ENCODE measurements at regions not wholly inside any gene's neighbourhood (a gene's known extent, or its start where the extent isn't known, plus 50 kb on each side); places are given as distances from the start of the nearest gene placed in this dataset.

DNA sequence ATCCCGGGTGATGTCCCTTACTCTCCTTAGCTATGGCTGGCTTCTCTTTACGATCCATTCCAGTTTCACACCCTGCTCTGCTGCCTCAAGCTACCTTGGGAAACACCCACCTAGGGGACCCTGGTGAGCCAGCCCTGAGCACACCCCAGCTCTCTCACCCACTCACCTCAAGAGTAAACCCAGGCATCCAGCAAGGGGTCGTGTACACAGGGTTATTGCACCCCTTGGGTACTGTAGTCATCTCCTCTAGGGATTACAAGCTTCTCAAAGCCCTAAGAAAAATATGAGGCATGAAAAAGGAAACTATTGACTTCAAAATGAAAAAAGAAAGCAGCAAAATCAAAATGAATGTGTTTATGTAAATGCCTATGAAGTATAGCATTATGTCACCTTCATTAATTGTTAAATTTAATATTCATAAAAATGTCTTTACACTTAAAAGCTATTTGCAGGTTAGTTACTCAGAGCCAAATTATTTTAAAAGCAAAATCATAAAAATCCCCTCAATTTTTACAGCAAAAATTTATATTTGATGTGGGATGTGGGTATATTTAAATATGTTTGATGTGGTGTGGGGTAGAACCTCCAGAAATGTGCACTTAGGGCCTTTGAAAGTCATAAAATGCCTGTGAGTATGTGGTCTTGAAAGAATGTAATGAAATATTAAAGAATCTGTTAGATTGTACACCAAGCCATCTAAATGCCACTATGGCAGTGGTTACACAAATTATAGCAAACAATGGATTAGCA, 190.3 kb downstream of the C1orf94 start:
- no peak for TF ChIP-seq MAFK (IDR thresholded peaks at IDR 0.05; ENCODE audit: partially characterized antibody)
- TF ChIP-seq, protein P1, sequence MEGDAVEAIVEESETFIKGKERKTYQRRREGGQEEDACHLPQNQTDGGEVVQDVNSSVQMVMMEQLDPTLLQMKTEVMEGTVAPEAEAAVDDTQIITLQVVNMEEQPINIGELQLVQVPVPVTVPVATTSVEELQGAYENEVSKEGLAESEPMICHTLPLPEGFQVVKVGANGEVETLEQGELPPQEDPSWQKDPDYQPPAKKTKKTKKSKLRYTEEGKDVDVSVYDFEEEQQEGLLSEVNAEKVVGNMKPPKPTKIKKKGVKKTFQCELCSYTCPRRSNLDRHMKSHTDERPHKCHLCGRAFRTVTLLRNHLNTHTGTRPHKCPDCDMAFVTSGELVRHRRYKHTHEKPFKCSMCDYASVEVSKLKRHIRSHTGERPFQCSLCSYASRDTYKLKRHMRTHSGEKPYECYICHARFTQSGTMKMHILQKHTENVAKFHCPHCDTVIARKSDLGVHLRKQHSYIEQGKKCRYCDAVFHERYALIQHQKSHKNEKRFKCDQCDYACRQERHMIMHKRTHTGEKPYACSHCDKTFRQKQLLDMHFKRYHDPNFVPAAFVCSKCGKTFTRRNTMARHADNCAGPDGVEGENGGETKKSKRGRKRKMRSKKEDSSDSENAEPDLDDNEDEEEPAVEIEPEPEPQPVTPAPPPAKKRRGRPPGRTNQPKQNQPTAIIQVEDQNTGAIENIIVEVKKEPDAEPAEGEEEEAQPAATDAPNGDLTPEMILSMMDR (IDR thresholded peaks at IDR 0.05), result no peak
- TF ChIP-seq HOXA7 (CRISPR knock-in tag; IDR thresholded peaks at IDR 0.05), result no peak
